B cell (primary cell): ENCODE measurements at regions not wholly inside any gene's neighbourhood (a gene's known extent, or its start where the extent isn't known, plus 50 kb on each side); places are given as distances from the start of the nearest gene placed in this dataset.

Experiments
- ATAC-seq: fragments of 200-7000 bp; cut with Tn5 transposase; one replicate; pipeline ENCODE4 v1.10.0; 2021; ENCODE audit warnings: low read depth, mild to moderate bottlenecking, moderate number of reproducible peaks, moderate library complexity
- CTCF ChIA-PET: fragments of 350-600 bp; sonication (Branson Sonifier 250); formaldehyde crosslinking; loops from one replicate; lab custom pipeline; 2021; ENCODE audit warnings: antibody characterized with exemption, inconsistent platforms; lab: Charles Lee
- POLR2A ChIA-PET: fragments of 350-600 bp; sonication (Branson Sonifier 250); formaldehyde crosslinking; loops from one replicate; lab custom pipeline; 2021; ENCODE audit warnings: antibody characterized with exemption; lab: Charles Lee
- DNase-seq: peaks from one replicate; pipeline ENCODE4 v3.0.0; 2013
- H2AFZ ChIP-seq: 2 replicates; pipeline ENCODE4 v1.6.1; 2012; ENCODE audit warnings: mild to moderate bottlenecking, low read depth, low read length; ENCODE audit not compliant: insufficient read depth, poor library complexity, severe bottlenecking
- H3K27ac ChIP-seq, 2 donors: 1 replicate in 1 of 2; 2 replicates in 1 of 2; pipeline ENCODE4 v1.5.1; 2012 to 2013; ENCODE audit warnings: low read length in 2 of 2, mild to moderate bottlenecking in 2 of 2, moderate library complexity in 1 of 2
- H3K27me3 ChIP-seq, 4 experiments: fragments of 200-600 bp in 1 of 4; sonication (generic) in 1 of 4; replicated peaks in 1 of 4; 1 replicate in 2 of 4; 2 replicates in 2 of 4; pipeline versions ENCODE4 v1.6.1 to v1.7.0; 2013 to 2016; ENCODE audit warnings: low read length in 3 of 4, mild to moderate bottlenecking in 2 of 4, mixed read lengths in 1 of 4, moderate library complexity in 1 of 4; ENCODE audit not compliant: insufficient read depth in 4 of 4, control insufficient read depth in 3 of 4; ENCODE audit errors: control extremely low read depth in 1 of 4
- H3K36me3 ChIP-seq, 2 experiments: replicated peaks in 1 of 2; 1 replicate in 1 of 2; 2 replicates in 1 of 2; pipeline versions ENCODE4 v1.6.1 to v1.7.1; 2013; ENCODE audit warnings: low read length in 1 of 2; ENCODE audit not compliant: insufficient read depth in 2 of 2, control insufficient read depth in 1 of 2; ENCODE audit errors: control extremely low read depth in 1 of 2, extremely low read depth in 1 of 2
- H3K4me1 ChIP-seq, 2 donors: fragments of 200-600 bp in 1 of 2; sonication (generic) in 1 of 2; 1 replicate in 1 of 2; 2 replicates in 1 of 2; pipeline versions ENCODE4 v1.5.1 to v1.6.1; 2013 to 2017; ENCODE audit warnings: low read length in 2 of 2; ENCODE audit not compliant: control insufficient read depth in 2 of 2, insufficient read depth in 2 of 2
- H3K4me2 ChIP-seq: replicated peaks from 2 replicates; pipeline ENCODE3; 2012; ENCODE audit warnings: mild to moderate bottlenecking, low read depth, low read length; ENCODE audit not compliant: poor library complexity, severe bottlenecking
- H3K4me3 ChIP-seq, 5 experiments: fragments of 200-600 bp in 1 of 5; sonication (generic) in 1 of 5; 1 replicate in 3 of 5; 2 replicates in 2 of 5; pipeline versions ENCODE4 v1.5.1 to v1.7.0; 2011 to 2016; ENCODE audit warnings: low read length in 4 of 5, mild to moderate bottlenecking in 4 of 5, low read depth in 2 of 5, control low read depth in 1 of 5, moderate library complexity in 1 of 5; ENCODE audit not compliant: insufficient read depth in 1 of 5; ENCODE audit errors: control extremely low read depth in 1 of 5, extremely low read depth in 1 of 5
- H3K79me2 ChIP-seq: fragments of 200-600 bp; sonication (generic); one replicate; pipeline ENCODE4 v1.6.0; 2016; ENCODE audit warnings: low read length; ENCODE audit not compliant: control insufficient read depth, insufficient read depth
- H3K9ac ChIP-seq: fragments of 200-600 bp; sonication (generic); 2 replicates; pipeline ENCODE4 v1.6.1; 2017; ENCODE audit warnings: mild to moderate bottlenecking, low read length, moderate library complexity
- H3K9me3 ChIP-seq, 3 donors: one replicate each; pipeline versions ENCODE4 v1.6.1 to v1.7.1; 2013; ENCODE audit warnings: low read length in 2 of 3; ENCODE audit not compliant: control insufficient read depth in 2 of 3, insufficient read depth in 1 of 3; ENCODE audit errors: control extremely low read depth in 1 of 3
- H4K20me1 ChIP-seq: 2 replicates; pipeline ENCODE4 v1.6.0; 2012; ENCODE audit warnings: mild to moderate bottlenecking, low read length; ENCODE audit not compliant: insufficient read depth, control insufficient read depth, poor library complexity, severe bottlenecking
- H3K27ac Mint-ChIP-seq: one replicate; pipeline ENCODE4 v1.8.0; 2021; ENCODE audit warnings: mixed read lengths
- H3K27me3 Mint-ChIP-seq: one replicate; pipeline ENCODE4 v1.8.0; 2021; ENCODE audit warnings: mixed read lengths
- H3K4me1 Mint-ChIP-seq: one replicate; pipeline ENCODE4 v1.8.0; 2021; ENCODE audit warnings: mixed read lengths
- H3K4me3 Mint-ChIP-seq: one replicate; pipeline ENCODE4 v1.8.0; 2021; ENCODE audit warnings: mixed read lengths
- H3K9me3 Mint-ChIP-seq: one replicate; pipeline ENCODE4 v1.8.0; 2022; ENCODE audit warnings: mixed read lengths; ENCODE audit not compliant: insufficient read depth
- CTCF ChIP-seq: fragments of 200-600 bp; IDR thresholded peaks from one replicate; pipeline ENCODE4 v1.8.0; 2022; ENCODE audit warnings: antibody characterized with exemption, mild to moderate bottlenecking
- EZH2 ChIP-seq: IDR thresholded peaks from 2 replicates; pipeline ENCODE4 v1.6.1; 2012; ENCODE audit warnings: borderline replicate concordance, low read depth, mild to moderate bottlenecking, moderate library complexity, low read length; ENCODE audit not compliant: insufficient read depth, poor library complexity, severe bottlenecking
- WGBS: methylation state at CpG from one replicate; pipeline ENCODE4 v1.1.5; 2013; ENCODE audit warnings: missing lambda C conversion rate; ENCODE audit not compliant: insufficient coverage; 5-methylcytosine and 5-hydroxymethylcytosine counted together
- intact Hi-C: fragments of 100-400 bp; cut with micrococcal nuclease; formaldehyde crosslinking; loops from one replicate; pipeline ENCODE4 v1.10.0; 2022

DNA sequence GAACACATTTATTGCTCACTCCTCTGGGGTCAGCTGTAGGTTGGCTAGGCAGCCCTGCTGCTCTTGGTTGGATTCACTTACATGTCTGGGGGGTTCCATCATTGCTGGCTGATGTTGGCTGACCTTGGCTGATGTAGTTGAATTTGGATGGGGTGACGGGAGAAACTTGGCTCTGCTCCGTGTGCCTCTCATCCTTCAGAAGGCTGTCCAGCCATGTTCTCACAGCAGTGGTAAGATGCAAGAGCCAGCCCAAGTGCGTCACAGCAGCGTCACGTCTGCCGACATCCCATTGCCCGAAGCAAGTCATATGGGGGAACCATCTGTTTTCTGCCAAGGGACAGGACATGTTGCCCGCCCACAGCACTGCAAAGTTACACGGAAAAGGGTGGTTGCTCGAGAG, 613.5 kb downstream of the MATN1 start:
- TF ChIP-seq CTCF (no peak), EZH2 (no peak)
- Mint-ChIP-seq H3K9me3 (no peaks in the 10 kb centered on the region), H3K4me1 (no peaks in the 10 kb centered on the region), H3K4me3 (no peak overlapping the region), H3K27ac (no peak overlapping the region), H3K27me3 (peaks cover 53% of the 10 kb centered on the region)
- WGBS, result 95% methylated on average over 8 of the region's 10 CpGs
- DNase-seq (no peak), ATAC-seq (no peak)
- Histone ChIP-seq H3K4me3 (no peak overlapping the region), H3K4me2 (no peak overlapping the region), H2AFZ (no peak overlapping the region), H3K79me2 (no peaks in the 10 kb centered on the region), H3K9ac (no peak overlapping the region), H3K9me3 (no peaks in the 10 kb centered on the region), H3K27ac (no peak overlapping the region), H3K36me3 (no peaks in the 10 kb centered on the region), H4K20me1 (no peaks in the 10 kb centered on the region), H3K4me1 (no peaks in the 10 kb centered on the region), H3K27me3 (peaks cover 0 to 8% (median 1%) of the 10 kb centered on the region in 4 experiments)
- ChIA-PET CTCF (no interaction called here), POLR2A (no interaction called here)
- intact Hi-C loops, result no loop called here

DNA sequence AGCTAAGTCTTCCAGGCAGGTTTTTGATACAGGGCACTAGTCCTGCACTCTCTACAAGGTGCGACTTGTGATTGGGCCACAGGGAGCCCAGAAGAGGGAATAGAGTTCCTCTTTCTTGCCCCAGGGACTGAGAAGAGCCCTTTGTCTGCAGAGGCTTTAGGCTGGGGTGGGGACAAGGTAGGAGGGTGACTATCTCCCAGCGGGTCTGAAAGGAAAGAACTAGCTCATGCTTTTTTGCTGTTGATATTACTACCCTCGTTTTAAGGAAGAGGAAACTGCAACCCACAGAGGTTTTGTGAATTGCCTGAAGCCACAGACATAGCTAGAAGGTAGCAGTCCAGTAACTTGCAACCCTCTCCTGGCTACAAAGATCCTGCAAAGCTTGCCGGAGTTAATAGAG, 615.2 kb downstream of the MATN1 start:
- no peak overlapping the region for H3K9ac ChIP-seq

More for the DNA sequence above, 615.2 kb downstream of the MATN1 start:
- Histone ChIP-seq H3K9me3 (no peaks in the 10 kb centered on the region), H4K20me1 (no peaks in the 10 kb centered on the region), H3K27ac (no peak overlapping the region), H3K79me2 (no peaks in the 10 kb centered on the region), H3K4me2 (no peak overlapping the region), H3K27me3 (peaks cover 0 to 8% (median 1%) of the 10 kb centered on the region in 4 experiments), H3K4me1 (no peaks in the 10 kb centered on the region), H3K4me3 (no peak overlapping the region), H2AFZ (no peak overlapping the region), H3K36me3 (no peaks in the 10 kb centered on the region)
- TF ChIP-seq EZH2 (no peak), CTCF (no peak)
- H3K4me3 Mint-ChIP-seq, result no peak overlapping the region
- no peaks in the 10 kb centered on the region for H3K4me1 Mint-ChIP-seq
- intact Hi-C loops, result no loop called here
- ATAC-seq (no peak), DNase-seq (no peak)
- H3K27me3 Mint-ChIP-seq, result peaks cover 54% of the 10 kb centered on the region
- H3K27ac Mint-ChIP-seq, result no peak overlapping the region
- CTCF ChIA-PET, result no interaction called here
- H3K9me3 Mint-ChIP-seq, result no peaks in the 10 kb centered on the region
- 24% methylated on average over 3 of the region's 4 CpGs for WGBS
- POLR2A ChIA-PET, result no interaction called here
